Breast epithelium (tissue), 4 donors: ENCODE measurements at regions not wholly inside any gene's neighbourhood (a gene's known extent, or its start where the extent isn't known, plus 50 kb on each side); places are given as distances from the start of the nearest gene placed in this dataset.

Experiments
- DNase-seq, 2 donors: peaks; one replicate each; pipeline ENCODE4 v3.0.0-alpha.2; 2019; ENCODE audit warnings: low spot score in 2 of 2
- H3K27ac ChIP-seq, 2 donors: fragments of 200-600 bp; sonication (generic) in 1 of 2; one replicate each; pipeline ENCODE4 v1.5.1; 2016 to 2019; ENCODE audit warnings: mild to moderate bottlenecking in 1 of 2
- H3K27me3 ChIP-seq, 2 donors: fragments of 200-600 bp; sonication (generic) in 1 of 2; one replicate each; pipeline versions ENCODE4 v1.5.1 to v1.6.0; 2017 to 2019; ENCODE audit warnings: control low read depth in 1 of 2, mild to moderate bottlenecking in 1 of 2
- H3K36me3 ChIP-seq: fragments of 200-600 bp; one replicate; pipeline ENCODE4 v1.5.1; 2019
- H3K4me1 ChIP-seq, 2 donors: fragments of 200-600 bp; sonication (generic); one replicate each; pipeline ENCODE4 v1.5.1; 2016 to 2019; ENCODE audit warnings: control low read depth in 1 of 2
- H3K4me3 ChIP-seq, 3 donors: fragments of 200-600 bp; sonication (generic); 1 replicate in 2 of 3; 2 replicates in 1 of 3; pipeline ENCODE4 v1.5.1; 2016 to 2019; ENCODE audit warnings: mild to moderate bottlenecking in 3 of 3, moderate library complexity in 2 of 3
- H3K9me3 ChIP-seq, 2 donors: fragments of 200-600 bp; sonication (generic) in 1 of 2; one replicate each; pipeline ENCODE4 v1.5.1; 2016 to 2019; ENCODE audit warnings: control low read depth in 1 of 2
- POLR2A ChIP-seq: fragments of 450-650 bp; IDR thresholded peaks from one replicate; pipeline ENCODE4 v1.6.1; 2016; ENCODE audit warnings: antibody characterized with exemption, mild to moderate bottlenecking, moderate library complexity
- POLR2AphosphoS5 ChIP-seq, 3 donors: sonication (generic); formaldehyde crosslinking; IDR thresholded peaks; one replicate each; pipeline ENCODE4 v1.6.1; 2017; ENCODE audit warnings: antibody characterized with exemption in 3 of 3
- intact Hi-C: fragments of 100-400 bp; cut with DNase I; formaldehyde crosslinking; loops from one replicate; pipeline ENCODE4 v1.15.1; 2023; ENCODE audit warnings: low total_unique reads
- TF ChIP-seq, protein P1 (sequence below), 3 donors: fragments of 450-650 bp; IDR thresholded peaks; one replicate each; pipeline ENCODE4 v1.5.1; 2016 to 2017; ENCODE audit warnings: antibody characterized with exemption in 3 of 3, mild to moderate bottlenecking in 3 of 3, moderate library complexity in 3 of 3

DNA sequence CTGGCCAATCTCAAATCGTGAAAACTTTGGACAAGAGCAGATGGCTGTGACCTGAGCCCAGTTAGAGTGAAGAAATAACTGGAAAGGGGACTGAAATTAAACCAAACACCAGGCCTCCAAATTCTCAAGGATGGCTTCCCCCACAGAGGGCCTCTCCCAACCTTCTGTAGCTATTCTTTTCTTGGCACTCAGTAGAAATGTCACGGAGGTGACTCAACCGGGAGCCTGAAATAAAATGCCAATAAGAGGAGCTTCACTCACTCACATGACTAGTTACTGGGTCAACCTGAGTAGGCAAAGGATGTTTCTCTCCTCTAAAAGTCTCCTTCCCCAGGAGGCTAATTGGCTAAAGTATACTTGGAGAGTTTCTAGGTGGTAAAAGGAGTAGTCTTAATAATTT, 230.7 kb downstream of the MAF start:
- no peaks in the 10 kb centered on the region for H3K27me3 ChIP-seq
- H3K27ac ChIP-seq = no peak overlapping the region
- no peak overlapping the region for H3K4me3 ChIP-seq
- peaks cover 5 to 16% of the 10 kb centered on the region in 2 donors for H3K9me3 ChIP-seq
- no peak for DNase-seq
- intact Hi-C loops = no loop called here
- H3K36me3 ChIP-seq = no peaks in the 10 kb centered on the region
- no peaks in the 10 kb centered on the region for H3K4me1 ChIP-seq
- TF ChIP-seq POLR2A = no peak
- TF ChIP-seq, protein P1, sequence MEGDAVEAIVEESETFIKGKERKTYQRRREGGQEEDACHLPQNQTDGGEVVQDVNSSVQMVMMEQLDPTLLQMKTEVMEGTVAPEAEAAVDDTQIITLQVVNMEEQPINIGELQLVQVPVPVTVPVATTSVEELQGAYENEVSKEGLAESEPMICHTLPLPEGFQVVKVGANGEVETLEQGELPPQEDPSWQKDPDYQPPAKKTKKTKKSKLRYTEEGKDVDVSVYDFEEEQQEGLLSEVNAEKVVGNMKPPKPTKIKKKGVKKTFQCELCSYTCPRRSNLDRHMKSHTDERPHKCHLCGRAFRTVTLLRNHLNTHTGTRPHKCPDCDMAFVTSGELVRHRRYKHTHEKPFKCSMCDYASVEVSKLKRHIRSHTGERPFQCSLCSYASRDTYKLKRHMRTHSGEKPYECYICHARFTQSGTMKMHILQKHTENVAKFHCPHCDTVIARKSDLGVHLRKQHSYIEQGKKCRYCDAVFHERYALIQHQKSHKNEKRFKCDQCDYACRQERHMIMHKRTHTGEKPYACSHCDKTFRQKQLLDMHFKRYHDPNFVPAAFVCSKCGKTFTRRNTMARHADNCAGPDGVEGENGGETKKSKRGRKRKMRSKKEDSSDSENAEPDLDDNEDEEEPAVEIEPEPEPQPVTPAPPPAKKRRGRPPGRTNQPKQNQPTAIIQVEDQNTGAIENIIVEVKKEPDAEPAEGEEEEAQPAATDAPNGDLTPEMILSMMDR (IDR thresholded peaks at IDR 0.05) = no peak
- no peak for TF ChIP-seq POLR2AphosphoS5 (IDR thresholded peaks at IDR 0.05)

DNA sequence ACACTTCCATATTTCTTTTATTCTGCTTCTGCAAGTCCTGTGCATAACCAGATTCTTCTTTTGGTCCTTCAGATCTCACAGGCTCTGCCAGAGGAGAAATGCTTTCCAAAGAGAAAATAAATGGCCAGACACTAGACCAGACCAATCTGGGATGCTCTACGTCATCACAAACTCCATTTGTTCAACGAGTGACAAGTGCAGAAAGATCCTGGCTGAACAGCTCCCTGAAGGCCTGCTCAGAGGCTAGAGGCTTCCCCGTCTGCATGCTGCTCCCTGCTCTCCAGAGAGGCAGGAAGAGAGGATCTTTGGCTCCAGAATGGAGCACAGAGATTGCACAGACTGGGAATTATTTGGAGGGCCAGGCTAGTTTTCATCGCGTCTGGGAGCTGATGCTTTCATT, 232.7 kb downstream of the MAF start:
- DNase-seq = no peak
- Histone ChIP-seq H3K27me3 (no peaks in the 10 kb centered on the region), H3K36me3 (no peaks in the 10 kb centered on the region), H3K4me1 (no peaks in the 10 kb centered on the region), H3K9me3 (peaks cover 5 to 16% of the 10 kb centered on the region in 2 donors), H3K4me3 (no peak overlapping the region), H3K27ac (no peak overlapping the region)
- TF ChIP-seq POLR2AphosphoS5 (IDR thresholded peaks at IDR 0.05) (no peak), POLR2A (no peak)
- TF ChIP-seq, protein P1 (IDR thresholded peaks at IDR 0.05) = no peak
- intact Hi-C loops = no loop called here

DNA sequence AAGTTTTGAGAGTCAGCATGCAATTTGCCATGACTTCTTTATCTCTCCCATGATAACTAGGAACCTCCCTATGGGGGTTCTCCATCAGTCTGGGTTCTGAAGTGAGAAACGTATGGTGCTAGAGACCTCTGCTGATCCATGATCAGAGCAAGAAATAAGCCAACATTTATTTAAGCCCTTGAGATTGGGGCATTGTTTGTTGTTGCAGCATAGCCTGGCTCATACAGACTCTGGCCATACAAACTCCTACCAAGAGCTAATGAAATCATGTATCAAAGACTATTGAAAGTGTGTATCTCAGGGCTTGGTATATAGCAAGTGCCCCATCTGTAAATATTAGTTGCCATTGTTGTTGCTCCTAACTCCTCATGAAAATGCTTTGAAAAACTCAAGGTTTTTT, 233.9 kb downstream of the MAF start:
- Histone ChIP-seq H3K4me3 (no peak overlapping the region), H3K27me3 (no peaks in the 10 kb centered on the region), H3K27ac (no peak overlapping the region), H3K4me1 (no peaks in the 10 kb centered on the region), H3K9me3 (peaks cover 5 to 16% of the 10 kb centered on the region in 2 donors), H3K36me3 (no peaks in the 10 kb centered on the region)
- TF ChIP-seq POLR2AphosphoS5 (IDR thresholded peaks at IDR 0.05) = no peak
- TF ChIP-seq, protein P1 (IDR thresholded peaks at IDR 0.05) = no peak
- TF ChIP-seq POLR2A = no peak
- DNase-seq = no peak
- intact Hi-C loops = no loop called here

DNA sequence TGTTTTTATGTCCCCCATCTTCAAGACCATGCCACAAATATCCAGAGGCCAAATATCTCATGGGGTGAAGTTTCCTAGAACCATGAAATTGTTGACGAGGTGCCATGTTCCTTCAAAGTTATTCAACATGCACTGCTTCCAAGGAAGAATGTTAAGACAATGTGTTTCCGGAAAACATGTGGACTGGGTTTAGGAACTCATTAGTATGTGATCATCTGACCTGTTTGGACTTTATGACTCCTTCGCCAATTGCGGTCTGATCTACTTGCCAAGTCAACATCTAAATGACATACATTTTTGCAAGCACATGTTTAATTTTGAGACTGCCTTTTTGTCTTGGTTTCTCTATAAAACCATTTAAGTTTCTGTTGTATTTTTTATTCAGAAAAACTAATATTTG, 234.8 kb downstream of the MAF start:
- Histone ChIP-seq H3K36me3 (no peaks in the 10 kb centered on the region), H3K27ac (no peak overlapping the region), H3K4me3 (no peak overlapping the region), H3K4me1 (no peaks in the 10 kb centered on the region), H3K27me3 (no peaks in the 10 kb centered on the region), H3K9me3 (peaks cover 0 to 10% of the 10 kb centered on the region in 2 donors)
- no peak for DNase-seq
- TF ChIP-seq POLR2AphosphoS5 (IDR thresholded peaks at IDR 0.05) = no peak
- TF ChIP-seq, protein P1 (IDR thresholded peaks at IDR 0.05) = no peak
- TF ChIP-seq POLR2A = no peak
- intact Hi-C loops = no loop called here

DNA sequence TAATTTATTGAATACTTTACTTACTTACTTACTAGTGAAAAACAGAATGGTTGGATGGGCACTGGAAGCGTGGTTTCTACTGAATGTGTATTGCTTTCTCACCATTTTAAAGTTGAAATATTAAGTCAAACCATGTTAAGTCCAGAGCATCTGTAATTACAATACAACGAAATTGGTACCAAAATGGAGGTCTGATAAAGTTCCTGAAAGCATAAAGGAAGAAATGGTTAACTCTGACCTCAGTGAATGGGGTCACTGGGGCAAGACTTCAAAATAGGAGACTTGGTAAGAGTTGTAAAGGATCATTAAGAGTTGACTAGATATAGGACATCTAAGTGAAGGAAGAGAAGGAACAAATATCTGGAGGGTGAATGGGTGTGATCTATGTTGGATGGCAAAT, 237.1 kb downstream of the MAF start:
- TF ChIP-seq POLR2A (no peak), POLR2AphosphoS5 (IDR thresholded peaks at IDR 0.05) (no peak)
- TF ChIP-seq, protein P1 (IDR thresholded peaks at IDR 0.05) = no peak
- no peaks in the 10 kb centered on the region for H3K4me1 ChIP-seq
- no peaks in the 10 kb centered on the region for H3K27me3 ChIP-seq
- no peak for DNase-seq
- no peaks in the 10 kb centered on the region for H3K36me3 ChIP-seq
- intact Hi-C loops = no loop called here
- no peak overlapping the region for H3K27ac ChIP-seq
- peaks cover 0 to 4% of the 10 kb centered on the region in 2 donors for H3K9me3 ChIP-seq
- no peak overlapping the region for H3K4me3 ChIP-seq
